ENCODE measurements at regions not wholly inside any gene's neighbourhood (a gene's known extent, or its start where the extent isn't known, plus 50 kb on each side); places are given as distances from the start of the nearest gene placed in this dataset.

- no peak for DNase-seq (ENCODE audit: low read depth, low spot score)
- CTCF ChIA-PET, result no interaction called here
Observed at GRCh38 chr14:97120204-97120603, 323.0 kb downstream of the VRK1 start.

More at GRCh38 chr14:97120204-97120603, 323.0 kb downstream of the VRK1 start:
- intact Hi-C loops (cut with micrococcal nuclease) (no loop called here), dilution Hi-C loops (cut with MboI; ENCODE audit: extremely low pct_ligation_motif_present, low sequenced_read_pairs) (no loop called here)
- Histone ChIP-seq H3K79me2 (ENCODE audit: control insufficient read depth, insufficient read depth, low read length) (no peaks in the 10 kb centered on the region), H3K9me1 (replicated peaks; ENCODE audit: control insufficient read depth, extremely low read depth, insufficient read depth, low read length) (no peaks in the 10 kb centered on the region), H4K20me1 (replicated peaks; ENCODE audit: control insufficient read depth, extremely low read depth, insufficient read depth, low read length) (no peaks in the 10 kb centered on the region), H3K4me1 (ENCODE audit: control insufficient read depth, extremely low read depth, insufficient read depth, low read length) (no peaks in the 10 kb centered on the region), H3K9ac (replicated peaks; ENCODE audit: extremely low read depth, insufficient read depth, low read length) (no peak overlapping the region), H3K36me3 (ENCODE audit: control insufficient read depth in 2 of 2, extremely low read depth in 1 of 2, insufficient read depth in 2 of 2, low read length in 2 of 2) (no peaks in the 10 kb centered on the region), H2AFZ (ENCODE audit: low read depth, low read length) (no peak overlapping the region), H3K9me3 (replicated peaks; ENCODE audit: control insufficient read depth, insufficient read depth, low read length) (peaks cover 3% of the 10 kb centered on the region), H3K4me3 (replicated peaks in 1 of 3; ENCODE audit: insufficient read depth in 1 of 3, low read depth in 1 of 3, low read length in 3 of 3) (no peak overlapping the region), H3K4me2 (ENCODE audit: insufficient read depth, low read length) (no peak overlapping the region), H3K27ac (ENCODE audit: insufficient read depth, low read depth, low read length) (no peak overlapping the region), H3K27me3 (ENCODE audit: control insufficient read depth in 2 of 2, insufficient read depth in 2 of 2, low read length in 2 of 2) (no peaks in the 10 kb centered on the region)
- POLR2A ChIA-PET, result no interaction called here
- no TSS peak for BruUV-seq (replicated peaks)
- TF ChIP-seq, protein P1, sequence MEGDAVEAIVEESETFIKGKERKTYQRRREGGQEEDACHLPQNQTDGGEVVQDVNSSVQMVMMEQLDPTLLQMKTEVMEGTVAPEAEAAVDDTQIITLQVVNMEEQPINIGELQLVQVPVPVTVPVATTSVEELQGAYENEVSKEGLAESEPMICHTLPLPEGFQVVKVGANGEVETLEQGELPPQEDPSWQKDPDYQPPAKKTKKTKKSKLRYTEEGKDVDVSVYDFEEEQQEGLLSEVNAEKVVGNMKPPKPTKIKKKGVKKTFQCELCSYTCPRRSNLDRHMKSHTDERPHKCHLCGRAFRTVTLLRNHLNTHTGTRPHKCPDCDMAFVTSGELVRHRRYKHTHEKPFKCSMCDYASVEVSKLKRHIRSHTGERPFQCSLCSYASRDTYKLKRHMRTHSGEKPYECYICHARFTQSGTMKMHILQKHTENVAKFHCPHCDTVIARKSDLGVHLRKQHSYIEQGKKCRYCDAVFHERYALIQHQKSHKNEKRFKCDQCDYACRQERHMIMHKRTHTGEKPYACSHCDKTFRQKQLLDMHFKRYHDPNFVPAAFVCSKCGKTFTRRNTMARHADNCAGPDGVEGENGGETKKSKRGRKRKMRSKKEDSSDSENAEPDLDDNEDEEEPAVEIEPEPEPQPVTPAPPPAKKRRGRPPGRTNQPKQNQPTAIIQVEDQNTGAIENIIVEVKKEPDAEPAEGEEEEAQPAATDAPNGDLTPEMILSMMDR (IDR thresholded peaks at IDR 0.05; ENCODE audit: extremely low read depth in 1 of 2, insufficient read depth in 1 of 2, low read depth in 1 of 2, low read length in 2 of 2), result no peak
- TF ChIP-seq POLR2A (IDR thresholded peaks at IDR 0.05; ENCODE audit: low read depth, low read length), result no peak
- TF ChIP-seq EZH2 (IDR thresholded peaks at IDR 0.05; ENCODE audit: borderline replicate concordance, low read depth, low read length, severe bottlenecking), result no peak
- TF ChIP-seq POLR2AphosphoS5 (IDR thresholded peaks at IDR 0.05; ENCODE audit: insufficient read depth, low read depth, low read length), result no peak
- no peak for TF ChIP-seq GATA2 (IDR thresholded peaks at IDR 0.05; ENCODE audit: insufficient read depth, insufficient read length, low read depth, low read length)
- TF ChIP-seq, protein P2, sequence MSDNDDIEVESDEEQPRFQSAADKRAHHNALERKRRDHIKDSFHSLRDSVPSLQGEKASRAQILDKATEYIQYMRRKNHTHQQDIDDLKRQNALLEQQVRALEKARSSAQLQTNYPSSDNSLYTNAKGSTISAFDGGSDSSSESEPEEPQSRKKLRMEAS (IDR thresholded peaks at IDR 0.05; ENCODE audit: insufficient read depth, insufficient read length), result no peak
- no peak for TF ChIP-seq MYC (IDR thresholded peaks at IDR 0.05; ENCODE audit: low read depth, low read length)
- TF ChIP-seq JUN (IDR thresholded peaks at IDR 0.05; ENCODE audit: borderline replicate concordance, insufficient read depth, insufficient read length, low read depth), result no peak
- no peak for TF ChIP-seq FOS (IDR thresholded peaks at IDR 0.05; ENCODE audit: borderline replicate concordance, insufficient read depth, low read length)
- no peak for FAIRE-seq
